Neural cell (in vitro differentiated cells): ENCODE measurements at regions not wholly inside any gene's neighbourhood (a gene's known extent, or its start where the extent isn't known, plus 50 kb on each side); places are given as distances from the start of the nearest gene placed in this dataset.
"Not testable (repeated sequence)": the region's sequence is repeated elsewhere in the genome, so short reads cannot be mapped to it uniquely, and the experiment has no call there.

Experiments
- H2AFZ ChIP-seq: fragments of 200-600, 300-800 bp; sonication (generic), shearing (Covaris generic); 2 replicates; pipeline ENCODE4 v1.6.0; 2014; ENCODE audit warnings: low read depth, mild to moderate bottlenecking, antibody characterized with exemption, low read length, moderate library complexity
- H3F3A ChIP-seq: fragments of 200-600 bp; shearing (Covaris generic); 2 replicates; pipeline ENCODE4 v1.6.1; 2016; ENCODE audit warnings: mild to moderate bottlenecking, moderate library complexity, mixed read lengths, antibody characterized with exemption, low read length; ENCODE audit not compliant: insufficient read depth, poor library complexity, severe bottlenecking
- H3K27ac ChIP-seq: fragments of 200-600, 300-800 bp; sonication (generic), shearing (Covaris generic); 2 replicates; pipeline ENCODE4 v1.5.1; 2014; ENCODE audit warnings: mild to moderate bottlenecking, low read length, moderate library complexity
- H3K27me3 ChIP-seq: fragments of 300-800, 200-600 bp; sonication (generic), shearing (Covaris generic); 2 replicates; pipeline ENCODE4 v1.6.0; 2014; ENCODE audit warnings: mild to moderate bottlenecking, low read depth, low read length, moderate library complexity; ENCODE audit not compliant: insufficient read depth
- H3K36me3 ChIP-seq: fragments of 300-800, 200-600 bp; sonication (generic), shearing (Covaris generic); 2 replicates; pipeline ENCODE4 v1.5.1; 2014; ENCODE audit warnings: mild to moderate bottlenecking, antibody characterized with exemption, low read length, moderate library complexity; ENCODE audit not compliant: insufficient read depth
- H3K4me2 ChIP-seq: fragments of 300-800, 200-600 bp; sonication (generic), shearing (Covaris generic); 2 replicates; pipeline ENCODE4 v1.6.0; 2014; ENCODE audit warnings: mild to moderate bottlenecking, low read length
- H3K4me3 ChIP-seq: fragments of 300-800, 200-600 bp; sonication (generic), shearing (Covaris generic); 2 replicates; pipeline ENCODE4 v1.5.1; 2014; ENCODE audit warnings: mild to moderate bottlenecking, low read length, moderate library complexity
- H3K79me2 ChIP-seq: fragments of 200-600 bp; shearing (Covaris generic); replicated peaks from 2 replicates; pipeline ENCODE4 v1.6.0; 2014; ENCODE audit warnings: mild to moderate bottlenecking, low read length, moderate library complexity; ENCODE audit not compliant: insufficient read depth
- H3K9ac ChIP-seq: fragments of 300-800, 200-600 bp; sonication (generic), shearing (Covaris generic); 2 replicates; pipeline ENCODE4 v1.6.1; 2016; ENCODE audit warnings: mild to moderate bottlenecking, low read length, mixed read lengths
- H3K9me2 ChIP-seq: fragments of 200-600 bp; shearing (Covaris generic); 2 replicates; pipeline ENCODE4 v1.6.1; 2016; ENCODE audit warnings: mild to moderate bottlenecking, low read length, mixed read lengths; ENCODE audit not compliant: insufficient read depth
- H3K9me3 ChIP-seq: fragments of 200-600, 300-800 bp; sonication (generic), shearing (Covaris generic); 2 replicates; pipeline ENCODE4 v1.6.1; 2016; ENCODE audit warnings: mild to moderate bottlenecking, mixed run types, low read length, moderate library complexity, mixed read lengths
- H4K20me1 ChIP-seq: fragments of 200-600 bp; shearing (Covaris generic); 2 replicates; pipeline ENCODE4 v1.6.1; 2016; ENCODE audit warnings: mild to moderate bottlenecking, mixed run types; ENCODE audit not compliant: insufficient read depth
- EP300 ChIP-seq: fragments of 450-650 bp; conservative IDR thresholded peaks from 2 replicates; pipeline ENCODE4 v1.6.1; 2014; ENCODE audit warnings: antibody characterized with exemption, mild to moderate bottlenecking, moderate library complexity; ENCODE audit not compliant: poor library complexity, severe bottlenecking
- EZH2 ChIP-seq: fragments of 200-600, 300-800 bp; shearing (Covaris generic), sonication (generic); IDR thresholded peaks from 2 replicates; pipeline ENCODE4 v1.6.1; 2014; ENCODE audit warnings: antibody characterized with exemption, low read length, borderline replicate concordance, mild to moderate bottlenecking; ENCODE audit not compliant: insufficient read depth, poor library complexity, severe bottlenecking
- MXI1 ChIP-seq: fragments of 450-650 bp; conservative IDR thresholded peaks from 2 replicates; pipeline ENCODE4 v1.6.1; 2014; ENCODE audit warnings: antibody characterized with exemption, mild to moderate bottlenecking; ENCODE audit not compliant: poor library complexity, severe bottlenecking
- POLR2AphosphoS5 ChIP-seq: IDR thresholded peaks from 2 replicates; pipeline ENCODE4 v1.6.1; 2012
- RAD21 ChIP-seq: fragments of 450-650 bp; conservative IDR thresholded peaks from 2 replicates; pipeline ENCODE4 v1.6.1; 2014; ENCODE audit warnings: antibody characterized with exemption, mild to moderate bottlenecking, moderate library complexity
- REST ChIP-seq: IDR thresholded peaks from 2 replicates; pipeline ENCODE4 v1.6.1; 2012; ENCODE audit warnings: borderline replicate concordance
- SMC3 ChIP-seq: fragments of 450-650 bp; conservative IDR thresholded peaks from 2 replicates; pipeline ENCODE4 v1.6.1; 2014; ENCODE audit warnings: antibody characterized with exemption, mild to moderate bottlenecking, moderate library complexity; ENCODE audit not compliant: poor library complexity
- TAF1 ChIP-seq: IDR thresholded peaks from 2 replicates; pipeline ENCODE4 v1.6.1; 2012; ENCODE audit warnings: low read depth
- TF ChIP-seq, protein P1 (sequence below): fragments of 450-650 bp; IDR thresholded peaks from 2 replicates; pipeline ENCODE4 v1.5.1; 2014; ENCODE audit warnings: antibody characterized with exemption, mild to moderate bottlenecking, moderate library complexity; ENCODE audit not compliant: poor library complexity, severe bottlenecking

- H3K9ac ChIP-seq: no peak overlapping the region
- H3K79me2 ChIP-seq: no peaks in the 10 kb centered on the region
- H3K27ac ChIP-seq: no peak overlapping the region
- H3K4me3 ChIP-seq: no peak overlapping the region
- H3K27me3 ChIP-seq: no peaks in the 10 kb centered on the region
- H3K4me2 ChIP-seq: no peak overlapping the region
- H3K9me3 ChIP-seq: no peaks in the 10 kb centered on the region
- no peaks in the 10 kb centered on the region for H3K9me2 ChIP-seq
- H4K20me1 ChIP-seq: no peaks in the 10 kb centered on the region
- H3F3A ChIP-seq: no peaks in the 10 kb centered on the region
- TF ChIP-seq EZH2 (no peak), REST (no peak), POLR2AphosphoS5 (no peak), RAD21 (no peak), MXI1 (no peak), SMC3 (no peak), EP300 (no peak), TAF1 (no peak)
- TF ChIP-seq, protein P1, sequence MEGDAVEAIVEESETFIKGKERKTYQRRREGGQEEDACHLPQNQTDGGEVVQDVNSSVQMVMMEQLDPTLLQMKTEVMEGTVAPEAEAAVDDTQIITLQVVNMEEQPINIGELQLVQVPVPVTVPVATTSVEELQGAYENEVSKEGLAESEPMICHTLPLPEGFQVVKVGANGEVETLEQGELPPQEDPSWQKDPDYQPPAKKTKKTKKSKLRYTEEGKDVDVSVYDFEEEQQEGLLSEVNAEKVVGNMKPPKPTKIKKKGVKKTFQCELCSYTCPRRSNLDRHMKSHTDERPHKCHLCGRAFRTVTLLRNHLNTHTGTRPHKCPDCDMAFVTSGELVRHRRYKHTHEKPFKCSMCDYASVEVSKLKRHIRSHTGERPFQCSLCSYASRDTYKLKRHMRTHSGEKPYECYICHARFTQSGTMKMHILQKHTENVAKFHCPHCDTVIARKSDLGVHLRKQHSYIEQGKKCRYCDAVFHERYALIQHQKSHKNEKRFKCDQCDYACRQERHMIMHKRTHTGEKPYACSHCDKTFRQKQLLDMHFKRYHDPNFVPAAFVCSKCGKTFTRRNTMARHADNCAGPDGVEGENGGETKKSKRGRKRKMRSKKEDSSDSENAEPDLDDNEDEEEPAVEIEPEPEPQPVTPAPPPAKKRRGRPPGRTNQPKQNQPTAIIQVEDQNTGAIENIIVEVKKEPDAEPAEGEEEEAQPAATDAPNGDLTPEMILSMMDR: no peak
- no peak overlapping the region for H2AFZ ChIP-seq
- H3K36me3 ChIP-seq: no peaks in the 10 kb centered on the region
Observed at GRCh38 chr3:153979418-153980251, 141.6 kb upstream of the ARHGEF26 start.

DNA sequence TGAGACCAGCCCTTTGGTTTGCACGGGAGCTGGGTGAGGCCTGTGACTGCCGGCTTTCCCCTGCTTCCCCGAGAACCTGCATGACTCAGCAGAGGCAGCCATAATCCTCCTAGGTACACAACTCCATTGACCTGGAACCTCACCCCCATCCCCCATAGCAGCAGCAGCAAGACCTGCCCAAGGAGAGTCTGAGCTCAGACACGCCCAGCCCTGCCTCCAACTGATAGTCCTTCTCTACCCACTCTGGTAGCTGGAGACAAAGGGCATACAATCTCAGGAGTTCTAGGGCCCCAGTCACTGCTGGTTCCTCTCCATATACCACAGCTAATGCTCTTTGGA is 141.0 kb upstream of the ARHGEF26 start:
- Histone ChIP-seq H3K27ac (no peak overlapping the region), H3K4me3 (no peak overlapping the region), H2AFZ (no peak overlapping the region), H4K20me1 (no peaks in the 10 kb centered on the region), H3K79me2 (no peaks in the 10 kb centered on the region), H3F3A (no peaks in the 10 kb centered on the region), H3K36me3 (no peaks in the 10 kb centered on the region), H3K4me2 (no peak overlapping the region), H3K9me2 (no peaks in the 10 kb centered on the region), H3K9ac (no peak overlapping the region), H3K27me3 (no peaks in the 10 kb centered on the region), H3K9me3 (no peaks in the 10 kb centered on the region)
- TF ChIP-seq EZH2 (no peak), RAD21 (no peak), REST (no peak), SMC3 (no peak), TAF1 (no peak), MXI1 (no peak), POLR2AphosphoS5 (no peak), EP300 (no peak)
- TF ChIP-seq, protein P1: no peak

GRCh38 chr3:153997364-153997763 is 123.8 kb upstream of the ARHGEF26 start:
- not testable (repeated sequence) for H3K27ac ChIP-seq, H3K27me3 ChIP-seq, H3K9me2 ChIP-seq

More at GRCh38 chr3:153997364-153997763, 123.8 kb upstream of the ARHGEF26 start:
- not testable (repeated sequence) for H3K4me3 ChIP-seq, H3K36me3 ChIP-seq, H2AFZ ChIP-seq, H3K9me3 ChIP-seq, H3K9ac ChIP-seq, H3K79me2 ChIP-seq, H4K20me1 ChIP-seq, H3K4me2 ChIP-seq, H3F3A ChIP-seq
